Spleen (tissue), 11 donors: ENCODE measurements at regions not wholly inside any gene's neighbourhood (a gene's known extent, or its start where the extent isn't known, plus 50 kb on each side); places are given as distances from the start of the nearest gene placed in this dataset.

Experiments
- DNase-seq: peaks from one replicate; pipeline ENCODE4 v3.0.0-alpha.2; 2020
- H3K27ac ChIP-seq, 8 donors: fragments of 200-600 bp; sonication (generic) in 7 of 8; 1 replicate in 4 of 8; 2 replicates in 4 of 8; pipeline versions ENCODE4 v1.5.0 to v1.8.0; 2016 to 2021; ENCODE audit warnings: inconsistent platforms in 4 of 8, mild to moderate bottlenecking in 4 of 8, moderate library complexity in 1 of 8
- H3K27me3 ChIP-seq, 7 donors: fragments of 200-600 bp; sonication (generic) in 6 of 7; replicated peaks in 1 of 7; 1 replicate in 4 of 7; 2 replicates in 3 of 7; pipeline versions ENCODE4 v1.5.0 to v1.8.0; 2016 to 2021; ENCODE audit warnings: inconsistent platforms in 3 of 7, mild to moderate bottlenecking in 1 of 7
- H3K36me3 ChIP-seq, 6 donors: fragments of 200-600 bp; sonication (generic) in 5 of 6; 1 replicate in 4 of 6; 2 replicates in 2 of 6; pipeline versions ENCODE4 v1.5.0 to v1.8.0; 2016 to 2021; ENCODE audit warnings: inconsistent platforms in 2 of 6
- H3K4me1 ChIP-seq, 6 donors: fragments of 200-600 bp; sonication (generic) in 5 of 6; 1 replicate in 3 of 6; 2 replicates in 3 of 6; pipeline versions ENCODE4 v1.5.0 to v1.8.0; 2016 to 2021; ENCODE audit warnings: inconsistent platforms in 3 of 6
- H3K4me3 ChIP-seq, 8 donors: fragments of 200-600 bp; sonication (generic) in 7 of 8; 1 replicate in 4 of 8; 2 replicates in 4 of 8; pipeline versions ENCODE4 v1.5.0 to v1.8.0; 2016 to 2021; ENCODE audit warnings: inconsistent platforms in 4 of 8, mild to moderate bottlenecking in 4 of 8, moderate library complexity in 2 of 8
- H3K9me3 ChIP-seq, 8 donors: fragments of 200-600 bp; sonication (generic) in 7 of 8; 1 replicate in 4 of 8; 2 replicates in 4 of 8; pipeline versions ENCODE4 v1.5.0 to v1.8.0; 2016 to 2021; ENCODE audit warnings: inconsistent platforms in 4 of 8
- CTCF ChIP-seq, 11 experiments: fragments of 200-600 bp in 7 of 11; fragments of 450-650 bp in 4 of 11; sonication (generic) in 4 of 11; IDR thresholded peaks in 8 of 11; conservative IDR thresholded peaks in 3 of 11; 1 replicate in 7 of 11; 2 replicates in 4 of 11; pipeline versions ENCODE4 v1.4.0 to v1.8.0; 2016 to 2021; ENCODE audit warnings: antibody characterized with exemption in 11 of 11, inconsistent platforms in 4 of 11, mild to moderate bottlenecking in 1 of 11
- POLR2A ChIP-seq, 3 donors: fragments of 450-650 bp; IDR thresholded peaks; one replicate each; pipeline ENCODE4 v1.5.1; 2017; ENCODE audit warnings: antibody characterized with exemption in 3 of 3, mild to moderate bottlenecking in 1 of 3
- POLR2AphosphoS5 ChIP-seq, 3 donors: sonication (generic); formaldehyde crosslinking; IDR thresholded peaks; one replicate each; pipeline ENCODE4 v1.5.1; 2017; ENCODE audit warnings: antibody characterized with exemption in 3 of 3
- WGBS, 5 donors: extraction: QIAGEN DNeasy Blood & Tissue Kit in 3 of 5; methylation state at CpG; one replicate each; pipeline versions ENCODE4 v1.1.5 to v1.1.7; 2013 to 2018; 5-methylcytosine and 5-hydroxymethylcytosine counted together
- intact Hi-C: fragments of 100-400 bp; cut with DNase I; formaldehyde crosslinking; loops from one replicate; pipeline ENCODE4 v1.15.0; 2023; ENCODE audit warnings: low total_unique reads
- donor health status: healthy with polysubstance abuse.
- donor health status: DM: no; HTN: no; CAD: no; lungs with moderate emphysema.
- donor health status: DM: no; HTN: no; CAD: no.
- donor health status: Bipolar disorder and iron deficiency.
- donor health status: healthy.
- donor health status: DM: no; HTN: no; CAD: no.
- donor health status: DM: yes; HTN: yes; CAD: no.

- TF ChIP-seq POLR2AphosphoS5 (IDR thresholded peaks at IDR 0.05): no peak
- TF ChIP-seq CTCF (IDR thresholded peaks at IDR 0.05 in 8 of 11, conservative IDR thresholded peaks at IDR 0.05 in 3 of 11): no peak
- no peak for TF ChIP-seq POLR2A (IDR thresholded peaks at IDR 0.05)
- no peak overlapping the region for H3K27ac ChIP-seq
- no peaks in the 10 kb centered on the region for H3K27me3 ChIP-seq
- no peaks in the 10 kb centered on the region for H3K9me3 ChIP-seq
- WGBS, 5 donors: 89 to 95% (median 93%) methylated on average over 3 of the region's 3 CpGs
- H3K4me1 ChIP-seq: no peaks in the 10 kb centered on the region
- intact Hi-C loops: no loop called here
- peaks cover 0 to 43% (median 4%) of the 10 kb centered on the region in 6 donors for H3K36me3 ChIP-seq
- H3K4me3 ChIP-seq: no peak overlapping the region
- DNase-seq: no peak
Measured at GRCh38 chr21:28867401-28867800, 125.3 kb downstream of the LTN1 start.

GRCh38 chr21:28865488-28866186, 127.0 kb downstream of the LTN1 start:
- TF ChIP-seq POLR2AphosphoS5 (IDR thresholded peaks at IDR 0.05): no peak
- WGBS, 5 donors: 90 to 97% (median 95%) methylated on average over 5 of the region's 5 CpGs
- no peaks in the 10 kb centered on the region for H3K27me3 ChIP-seq
- H3K9me3 ChIP-seq: no peaks in the 10 kb centered on the region
- H3K36me3 ChIP-seq: peaks cover 0 to 29% (median 2%) of the 10 kb centered on the region in 6 donors
- no peak overlapping the region for H3K4me3 ChIP-seq
- no peaks in the 10 kb centered on the region for H3K4me1 ChIP-seq
- no peak for DNase-seq
- intact Hi-C loops: no loop called here
- H3K27ac ChIP-seq: no peak overlapping the region

- no peak overlapping the region for H3K4me3 ChIP-seq
- H3K9me3 ChIP-seq: peaks cover 0 to 8% (median 0%) of the 10 kb centered on the region in 8 donors
- WGBS, 5 donors: 65 to 85% (median 70%) methylated on average over 3 of the region's 3 CpGs
- peaks cover 0 to 10% (median 0%) of the 10 kb centered on the region in 6 donors for H3K36me3 ChIP-seq
- intact Hi-C loops: no loop called here
- DNase-seq: no peak
- no peaks in the 10 kb centered on the region for H3K4me1 ChIP-seq
- no peak for TF ChIP-seq POLR2A (IDR thresholded peaks at IDR 0.05)
- TF ChIP-seq POLR2AphosphoS5 (IDR thresholded peaks at IDR 0.05): no peak
- TF ChIP-seq CTCF (IDR thresholded peaks at IDR 0.05 in 8 of 11, conservative IDR thresholded peaks at IDR 0.05 in 3 of 11): no peak
- H3K27ac ChIP-seq: no peak overlapping the region
- no peaks in the 10 kb centered on the region for H3K27me3 ChIP-seq
Measured at GRCh38 chr21:28858424-28858823, 134.3 kb downstream of the LTN1 start.

GRCh38 chr21:28857752-28858151, 134.9 kb downstream of the LTN1 start:
- peaks cover 0 to 7% (median 0%) of the 10 kb centered on the region in 6 donors for H3K36me3 ChIP-seq
- TF ChIP-seq POLR2A (IDR thresholded peaks at IDR 0.05) (no peak), CTCF (IDR thresholded peaks at IDR 0.05 in 8 of 11, conservative IDR thresholded peaks at IDR 0.05 in 3 of 11) (no peak)
- intact Hi-C loops: no loop called here
- no peak overlapping the region for H3K27ac ChIP-seq
- H3K4me3 ChIP-seq: no peak overlapping the region
- 78 to 92% (median 85%) methylated on average over 2 of the region's 2 CpGs for WGBS, 5 donors
- DNase-seq: no peak
- no peaks in the 10 kb centered on the region for H3K4me1 ChIP-seq
- no peaks in the 10 kb centered on the region for H3K27me3 ChIP-seq
- H3K9me3 ChIP-seq: peaks cover 0 to 8% (median 0%) of the 10 kb centered on the region in 8 donors
